OCI-LY3 (cell line): ENCODE measurements at regions not wholly inside any gene's neighbourhood (a gene's known extent, or its start where the extent isn't known, plus 50 kb on each side); places are given as distances from the start of the nearest gene placed in this dataset.

Experiments used
- CTCF ChIP-seq: fragments of 200-600, 300-600 bp; sonication (generic); IDR thresholded peaks from 2 replicates; pipeline ENCODE4 v1.5.1; 2014; ENCODE audit warnings: antibody characterized with exemption, low read length, low read depth
- EZH2phosphoT487 ChIP-seq: fragments of 200-600 bp; shearing (Covaris generic); IDR thresholded peaks from 2 replicates; pipeline ENCODE4 v1.6.1; 2018; ENCODE audit warnings: antibody characterized with exemption, mixed run types, low read depth

- no peak for TF ChIP-seq CTCF
- no peak for TF ChIP-seq EZH2phosphoT487
Observed at GRCh38 chr1:30244801-30245200, 478.6 kb downstream of the MATN1 start.
